ENCODE measurements at regions not wholly inside any gene's neighbourhood (a gene's known extent, or its start where the extent isn't known, plus 50 kb on each side); places are given as distances from the start of the nearest gene placed in this dataset.

DNA sequence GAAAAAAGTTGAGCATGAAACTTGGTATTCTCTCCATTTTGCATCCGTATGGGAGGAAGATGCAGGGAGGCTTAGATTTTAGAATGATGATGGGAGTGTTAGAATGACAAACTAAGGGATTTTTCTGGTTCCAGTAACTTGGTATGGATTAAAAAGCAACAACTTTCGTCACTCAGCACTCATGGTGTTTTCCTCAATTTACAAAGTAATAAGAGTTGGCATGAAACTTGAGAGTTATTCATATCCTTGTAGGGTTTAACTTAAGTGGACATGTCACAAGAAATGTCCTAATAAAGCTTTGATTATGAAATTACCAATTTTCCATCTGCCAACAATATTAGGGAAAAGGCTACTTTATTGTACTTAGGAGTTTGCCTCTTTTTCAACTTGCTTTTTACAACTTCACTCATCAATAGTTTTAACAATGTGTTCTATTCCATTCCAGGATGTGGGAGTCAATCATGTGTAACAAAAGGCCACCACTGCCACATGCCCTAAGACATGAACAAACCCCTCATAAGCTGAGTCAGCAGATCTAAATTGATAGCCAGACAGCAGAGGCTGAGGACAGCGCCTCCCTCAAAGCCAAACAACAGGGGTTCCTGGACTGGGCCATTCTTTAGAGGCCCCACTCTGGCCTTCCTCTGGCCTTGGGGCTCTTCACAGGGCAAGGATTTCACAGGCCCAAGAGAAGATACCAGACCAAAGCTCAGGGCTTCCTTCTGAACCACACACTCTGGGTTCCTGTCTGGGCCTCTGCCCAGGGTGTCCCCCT is 265.8 kb downstream of the TNS1 start:
- H3K9ac ChIP-seq (ENCODE audit: low read length) = no peak overlapping the region
- H3K36me3 ChIP-seq (ENCODE audit: insufficient read depth, low read length) = no peaks in the 10 kb centered on the region
- H3K9me3 ChIP-seq (ENCODE audit: low read length) = no peaks in the 10 kb centered on the region
- H3K4me3 ChIP-seq (ENCODE audit: low read depth in 1 of 2, low read length in 2 of 2) = no peak overlapping the region
- H3K27ac ChIP-seq (ENCODE audit: low read depth, low read length) = no peak overlapping the region
- no peaks in the 10 kb centered on the region for H3K27me3 ChIP-seq (ENCODE audit: control insufficient read depth in 1 of 2, insufficient read depth in 2 of 2, low read length in 2 of 2)
- H3K4me1 ChIP-seq (ENCODE audit: insufficient read depth, low read length) = peaks cover 22% of the 10 kb centered on the region

DNA sequence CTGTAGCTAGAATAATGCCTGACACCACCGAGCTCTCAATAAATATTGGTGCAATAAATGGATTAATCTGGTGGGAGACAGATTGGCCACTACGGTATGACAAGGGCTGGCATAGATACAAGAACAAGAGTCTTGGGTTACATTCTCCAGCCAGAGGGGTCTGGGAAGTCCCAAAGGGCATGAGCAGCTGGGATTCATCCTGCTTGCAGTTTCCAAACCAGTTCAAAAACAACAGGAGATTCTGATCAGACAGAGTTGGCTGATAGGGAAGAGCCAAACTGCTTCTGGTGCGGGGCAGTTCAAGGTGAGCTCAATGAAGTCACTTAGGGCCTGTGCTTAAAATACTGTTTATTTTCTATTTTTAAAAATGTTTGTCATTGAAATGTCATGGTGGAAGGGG is 266.9 kb downstream of the TNS1 start:
- H3K36me3 ChIP-seq (ENCODE audit: insufficient read depth, low read length) = no peaks in the 10 kb centered on the region
- no peak overlapping the region for H3K27ac ChIP-seq (ENCODE audit: low read depth, low read length)
- peaks cover 21% of the 10 kb centered on the region for H3K4me1 ChIP-seq (ENCODE audit: insufficient read depth, low read length)

DNA sequence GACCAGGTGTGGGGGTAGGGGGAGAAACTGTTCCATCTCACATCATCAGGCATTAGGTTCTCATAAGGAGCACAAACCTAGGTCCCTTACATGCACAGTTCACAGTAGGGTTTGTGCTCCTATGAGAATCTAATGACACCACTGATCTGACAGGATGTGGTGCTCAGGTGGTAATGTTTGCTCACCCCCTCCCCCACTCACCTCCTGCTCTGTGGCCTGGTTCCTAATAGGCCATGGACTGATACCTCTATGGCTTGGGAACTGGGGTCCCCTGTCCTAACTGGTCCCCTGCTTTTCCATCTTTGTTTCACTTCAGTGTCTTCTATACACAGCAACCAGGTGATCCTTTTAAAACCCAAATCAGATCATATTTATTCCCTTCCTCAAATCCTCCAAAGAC is 267.8 kb downstream of the TNS1 start:
- no peaks in the 10 kb centered on the region for H3K36me3 ChIP-seq (ENCODE audit: insufficient read depth, low read length)
- peaks cover 16% of the 10 kb centered on the region for H3K4me1 ChIP-seq (ENCODE audit: insufficient read depth, low read length)
- no peak overlapping the region for H3K4me3 ChIP-seq (ENCODE audit: low read depth in 1 of 2, low read length in 2 of 2)
- no peaks in the 10 kb centered on the region for H3K9me3 ChIP-seq (ENCODE audit: low read length)
- H3K27me3 ChIP-seq (ENCODE audit: control insufficient read depth in 1 of 2, insufficient read depth in 2 of 2, low read length in 2 of 2) = no peaks in the 10 kb centered on the region
- no peak overlapping the region for H3K9ac ChIP-seq (ENCODE audit: low read length)
- H3K27ac ChIP-seq (ENCODE audit: low read depth, low read length) = no peak overlapping the region

More for the DNA sequence above, 266.9 kb downstream of the TNS1 start:
- no peak overlapping the region for H3K4me3 ChIP-seq (ENCODE audit: low read depth in 1 of 2, low read length in 2 of 2)
- H3K9ac ChIP-seq (ENCODE audit: low read length) = no peak overlapping the region
- no peaks in the 10 kb centered on the region for H3K27me3 ChIP-seq (ENCODE audit: control insufficient read depth in 1 of 2, insufficient read depth in 2 of 2, low read length in 2 of 2)
- no peaks in the 10 kb centered on the region for H3K9me3 ChIP-seq (ENCODE audit: low read length)

DNA sequence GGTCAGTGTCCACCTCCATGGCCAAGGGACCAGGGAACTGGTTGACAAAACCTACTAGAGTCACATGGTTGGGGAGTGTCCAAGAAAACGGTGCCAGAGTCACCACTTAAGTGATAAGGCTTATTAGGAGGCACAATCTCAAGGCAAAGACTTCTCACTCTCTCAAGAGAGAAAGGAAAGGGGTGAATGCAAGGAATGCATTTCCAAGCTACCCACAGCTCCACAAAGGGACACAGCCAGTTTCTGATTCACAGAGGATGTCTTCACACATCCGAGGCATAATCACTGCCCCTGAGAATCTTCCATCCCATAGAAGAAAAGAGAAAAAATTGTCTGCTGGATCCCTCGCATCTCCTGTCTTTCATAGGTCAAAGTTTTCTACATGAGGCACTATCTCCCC is 269.3 kb downstream of the TNS1 start:
- Histone ChIP-seq H3K27ac (ENCODE audit: low read depth, low read length) (no peak overlapping the region), H3K4me1 (ENCODE audit: insufficient read depth, low read length) (peaks cover 25% of the 10 kb centered on the region), H3K4me3 (ENCODE audit: low read depth in 1 of 2, low read length in 2 of 2) (no peak overlapping the region), H3K27me3 (ENCODE audit: control insufficient read depth in 1 of 2, insufficient read depth in 2 of 2, low read length in 2 of 2) (no peaks in the 10 kb centered on the region), H3K36me3 (ENCODE audit: insufficient read depth, low read length) (no peaks in the 10 kb centered on the region), H3K9me3 (ENCODE audit: low read length) (no peaks in the 10 kb centered on the region), H3K9ac (ENCODE audit: low read length) (no peak overlapping the region)

DNA sequence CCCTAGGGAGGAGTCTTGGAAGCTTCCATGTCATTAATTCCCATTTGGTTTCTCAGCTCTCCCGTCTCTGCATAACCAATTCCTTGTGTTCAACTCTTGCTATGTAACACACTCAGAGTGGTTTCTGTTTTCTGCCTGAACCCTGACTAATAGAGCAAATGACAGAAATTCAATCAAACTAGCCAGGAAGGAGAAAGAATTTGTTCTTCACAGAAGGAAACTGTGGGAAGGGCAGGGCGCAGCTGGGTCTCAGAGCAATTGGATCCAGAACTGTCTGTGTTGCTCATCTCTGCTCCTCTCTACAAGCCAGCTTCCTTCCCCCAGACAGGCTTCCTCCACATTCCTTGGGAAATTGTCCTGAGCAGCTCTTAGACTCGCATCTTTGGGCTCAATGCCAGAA is 269.8 kb downstream of the TNS1 start:
- H3K36me3 ChIP-seq (ENCODE audit: insufficient read depth, low read length) = no peaks in the 10 kb centered on the region
- no peak overlapping the region for H3K4me3 ChIP-seq (ENCODE audit: low read depth in 1 of 2, low read length in 2 of 2)
- no peaks in the 10 kb centered on the region for H3K9me3 ChIP-seq (ENCODE audit: low read length)
- H3K9ac ChIP-seq (ENCODE audit: low read length) = no peak overlapping the region
- H3K4me1 ChIP-seq (ENCODE audit: insufficient read depth, low read length) = peaks cover 25% of the 10 kb centered on the region
- H3K27ac ChIP-seq (ENCODE audit: low read depth, low read length) = no peak overlapping the region
- no peaks in the 10 kb centered on the region for H3K27me3 ChIP-seq (ENCODE audit: control insufficient read depth in 1 of 2, insufficient read depth in 2 of 2, low read length in 2 of 2)

DNA sequence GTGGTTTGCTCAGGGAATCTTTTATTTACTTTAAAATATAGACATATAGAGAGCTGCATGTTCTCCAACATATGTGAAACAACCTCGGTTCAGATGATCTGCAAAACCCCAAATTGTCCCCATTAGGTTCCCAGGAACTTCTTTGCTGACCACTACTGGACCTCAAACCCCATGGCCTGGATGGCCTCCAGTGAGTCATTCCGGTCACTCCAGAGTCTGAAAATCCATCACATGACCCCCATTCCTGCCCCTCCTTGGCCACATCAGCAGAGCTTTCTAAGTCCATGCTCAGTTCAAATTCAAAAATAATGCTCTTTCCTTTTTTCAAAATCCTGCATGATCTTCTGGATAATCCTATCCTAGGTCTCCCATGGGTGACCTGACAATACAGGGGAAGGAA is 271.0 kb downstream of the TNS1 start:
- Histone ChIP-seq H3K36me3 (ENCODE audit: insufficient read depth, low read length) (no peaks in the 10 kb centered on the region), H3K9me3 (ENCODE audit: low read length) (no peaks in the 10 kb centered on the region), H3K4me3 (ENCODE audit: low read depth in 1 of 2, low read length in 2 of 2) (no peak overlapping the region), H3K4me1 (ENCODE audit: insufficient read depth, low read length) (peaks cover 25% of the 10 kb centered on the region), H3K9ac (ENCODE audit: low read length) (no peak overlapping the region), H3K27me3 (ENCODE audit: control insufficient read depth in 1 of 2, insufficient read depth in 2 of 2, low read length in 2 of 2) (no peaks in the 10 kb centered on the region), H3K27ac (ENCODE audit: low read depth, low read length) (no peak overlapping the region)

DNA sequence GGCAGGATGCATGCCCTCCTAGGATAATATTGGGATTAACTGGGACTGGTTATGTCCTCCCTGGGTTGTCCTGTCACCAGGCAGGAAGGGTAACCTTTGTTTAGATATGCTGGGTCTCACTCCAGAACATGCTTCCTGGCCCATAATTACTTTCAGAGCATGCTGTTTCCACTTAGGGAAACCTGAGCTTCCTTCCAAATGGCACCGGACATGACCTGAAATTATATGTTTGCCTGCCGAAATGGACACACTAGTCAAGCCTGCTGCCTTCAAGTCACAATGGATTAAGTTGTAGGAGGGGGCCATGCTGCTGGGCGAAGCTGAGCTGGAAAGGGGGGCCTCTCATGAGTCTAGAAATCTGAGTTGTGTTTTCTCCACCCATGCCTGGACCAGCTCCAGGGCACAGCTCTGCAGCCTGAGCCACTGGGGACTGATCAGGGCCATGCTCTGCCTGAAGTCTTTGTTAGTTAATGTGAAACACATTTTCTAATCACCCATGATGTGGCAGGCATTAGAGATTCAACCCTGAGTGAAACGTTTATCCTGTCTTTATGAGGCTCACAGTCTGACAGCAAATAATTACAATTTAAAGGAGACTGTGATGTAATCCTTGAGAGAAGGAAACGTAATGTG is 273.3 kb downstream of the TNS1 start:
- Histone ChIP-seq H3K27ac (ENCODE audit: low read depth, low read length) (no peak overlapping the region), H3K4me1 (ENCODE audit: insufficient read depth, low read length) (peaks cover 25% of the 10 kb centered on the region)

DNA sequence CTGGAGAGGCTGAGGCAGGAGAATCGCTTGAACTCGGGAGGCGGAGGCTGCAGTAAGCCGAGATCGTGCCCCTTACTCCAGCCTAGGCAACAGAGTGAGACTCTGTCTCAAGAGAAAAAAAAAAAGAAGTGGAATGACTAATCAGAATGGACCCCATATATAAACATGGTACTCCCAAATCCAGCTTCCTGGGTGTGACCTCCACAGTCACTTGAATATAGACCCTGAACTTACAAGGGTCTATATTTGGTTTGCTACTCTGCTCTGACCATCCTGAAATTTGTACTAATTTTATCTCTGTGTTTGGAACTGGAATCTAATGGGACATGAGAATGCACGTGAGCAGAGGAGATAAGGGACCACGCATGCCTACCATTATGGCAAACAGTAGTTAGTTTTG is 275.0 kb downstream of the TNS1 start:
- H3K4me1 ChIP-seq (ENCODE audit: insufficient read depth, low read length) = peaks cover 20% of the 10 kb centered on the region
- peaks cover 8% of the 10 kb centered on the region for H3K36me3 ChIP-seq (ENCODE audit: insufficient read depth, low read length)
- H3K27me3 ChIP-seq (ENCODE audit: control insufficient read depth in 1 of 2, insufficient read depth in 2 of 2, low read length in 2 of 2) = no peaks in the 10 kb centered on the region
- H3K9me3 ChIP-seq (ENCODE audit: low read length) = no peaks in the 10 kb centered on the region
- H3K9ac ChIP-seq (ENCODE audit: low read length) = no peak overlapping the region
- H3K4me3 ChIP-seq (ENCODE audit: low read depth in 1 of 2, low read length in 2 of 2) = no peak overlapping the region
- H3K27ac ChIP-seq (ENCODE audit: low read depth, low read length) = no peak overlapping the region

More for the DNA sequence above, 273.3 kb downstream of the TNS1 start:
- Histone ChIP-seq H3K9me3 (ENCODE audit: low read length) (no peaks in the 10 kb centered on the region), H3K36me3 (ENCODE audit: insufficient read depth, low read length) (no peaks in the 10 kb centered on the region), H3K27me3 (ENCODE audit: control insufficient read depth in 1 of 2, insufficient read depth in 2 of 2, low read length in 2 of 2) (no peaks in the 10 kb centered on the region), H3K4me3 (ENCODE audit: low read depth in 1 of 2, low read length in 2 of 2) (no peak overlapping the region), H3K9ac (ENCODE audit: low read length) (no peak overlapping the region)

DNA sequence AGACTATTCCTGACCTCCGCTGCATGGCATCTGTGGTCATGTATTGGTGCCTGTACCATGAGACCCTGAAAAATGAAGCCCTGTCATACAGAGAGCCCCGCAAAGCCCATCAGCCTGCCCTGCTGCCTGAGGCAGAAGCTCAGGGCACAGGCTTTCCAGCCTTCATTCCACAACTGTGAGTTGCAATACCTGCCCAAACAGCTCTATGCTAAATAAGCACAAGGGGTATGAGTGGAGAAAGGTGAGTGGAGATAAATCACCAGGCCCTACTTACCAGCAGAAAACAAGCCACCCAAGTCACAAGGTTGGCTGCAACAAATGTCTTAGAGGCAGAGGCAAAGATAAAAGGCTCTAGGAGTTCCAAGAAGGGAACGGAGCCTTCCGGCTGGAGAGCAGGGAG is 277.4 kb downstream of the TNS1 start:
- H3K4me3 ChIP-seq (ENCODE audit: low read depth in 1 of 2, low read length in 2 of 2) = no peak overlapping the region
- peaks cover 11% of the 10 kb centered on the region for H3K4me1 ChIP-seq (ENCODE audit: insufficient read depth, low read length)
- H3K9ac ChIP-seq (ENCODE audit: low read length) = no peak overlapping the region
- H3K27me3 ChIP-seq (ENCODE audit: control insufficient read depth in 1 of 2, insufficient read depth in 2 of 2, low read length in 2 of 2) = no peaks in the 10 kb centered on the region
- peaks cover 8% of the 10 kb centered on the region for H3K36me3 ChIP-seq (ENCODE audit: insufficient read depth, low read length)
- no peaks in the 10 kb centered on the region for H3K9me3 ChIP-seq (ENCODE audit: low read length)
- no peak overlapping the region for H3K27ac ChIP-seq (ENCODE audit: low read depth, low read length)

DNA sequence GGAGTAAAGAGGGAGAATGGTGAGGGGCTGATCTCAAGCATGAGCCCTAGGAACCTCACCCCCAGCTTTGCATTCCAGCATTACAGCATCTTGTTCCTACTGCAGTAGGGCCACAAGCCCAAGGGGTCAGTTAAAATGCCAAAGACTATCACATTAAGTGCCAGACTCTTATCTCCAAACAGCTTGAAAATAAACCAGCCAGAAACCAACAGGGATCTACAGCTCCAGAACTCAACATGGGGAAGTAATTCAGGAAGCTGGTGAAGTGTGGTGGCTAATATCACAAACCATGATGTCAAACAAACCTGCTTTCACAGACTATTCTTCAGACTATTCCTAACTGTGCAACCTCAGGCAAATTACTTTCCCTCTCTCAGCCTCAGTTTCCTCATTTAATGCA is 278.3 kb downstream of the TNS1 start:
- Histone ChIP-seq H3K36me3 (ENCODE audit: insufficient read depth, low read length) (peaks cover 8% of the 10 kb centered on the region), H3K4me1 (ENCODE audit: insufficient read depth, low read length) (peaks cover 4% of the 10 kb centered on the region), H3K27me3 (ENCODE audit: control insufficient read depth in 1 of 2, insufficient read depth in 2 of 2, low read length in 2 of 2) (no peaks in the 10 kb centered on the region), H3K4me3 (ENCODE audit: low read depth in 1 of 2, low read length in 2 of 2) (no peak overlapping the region), H3K27ac (ENCODE audit: low read depth, low read length) (no peak overlapping the region), H3K9ac (ENCODE audit: low read length) (no peak overlapping the region), H3K9me3 (ENCODE audit: low read length) (no peaks in the 10 kb centered on the region)

DNA sequence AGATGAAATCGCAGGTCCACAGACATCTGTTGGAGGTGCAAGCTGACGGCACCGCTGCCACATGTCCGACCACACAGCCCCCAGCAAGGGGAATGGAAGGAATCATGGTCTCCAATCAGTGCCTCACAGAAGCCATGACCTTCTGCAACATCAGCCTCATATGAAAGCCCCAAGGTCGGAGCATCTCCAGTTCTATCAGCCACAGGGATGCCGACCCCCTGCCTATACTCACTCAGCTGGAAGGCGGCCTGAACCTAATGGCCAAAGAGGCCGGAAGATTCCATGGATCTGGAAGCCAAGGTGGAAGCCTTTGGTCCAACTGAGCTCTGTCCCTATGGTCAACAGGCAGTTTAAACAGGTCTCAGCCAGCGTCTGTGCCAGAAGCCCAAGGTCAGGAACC is 278.8 kb downstream of the TNS1 start:
- Histone ChIP-seq H3K36me3 (ENCODE audit: insufficient read depth, low read length) (peaks cover 8% of the 10 kb centered on the region), H3K27ac (ENCODE audit: low read depth, low read length) (no peak overlapping the region), H3K4me3 (ENCODE audit: low read depth in 1 of 2, low read length in 2 of 2) (no peak overlapping the region), H3K4me1 (ENCODE audit: insufficient read depth, low read length) (no peaks in the 10 kb centered on the region), H3K9me3 (ENCODE audit: low read length) (no peaks in the 10 kb centered on the region), H3K9ac (ENCODE audit: low read length) (no peak overlapping the region), H3K27me3 (ENCODE audit: control insufficient read depth in 1 of 2, insufficient read depth in 2 of 2, low read length in 2 of 2) (no peaks in the 10 kb centered on the region)

Measured in muscle layer of colon (tissue), 2 donors.